ENCODE measurements at regions not wholly inside any gene's neighbourhood (a gene's known extent, or its start where the extent isn't known, plus 50 kb on each side); places are given as distances from the start of the nearest gene placed in this dataset.
"Not testable (repeated sequence)": the region's sequence is repeated elsewhere in the genome, so short reads cannot be mapped to it uniquely, and the experiment has no call there.

DNA sequence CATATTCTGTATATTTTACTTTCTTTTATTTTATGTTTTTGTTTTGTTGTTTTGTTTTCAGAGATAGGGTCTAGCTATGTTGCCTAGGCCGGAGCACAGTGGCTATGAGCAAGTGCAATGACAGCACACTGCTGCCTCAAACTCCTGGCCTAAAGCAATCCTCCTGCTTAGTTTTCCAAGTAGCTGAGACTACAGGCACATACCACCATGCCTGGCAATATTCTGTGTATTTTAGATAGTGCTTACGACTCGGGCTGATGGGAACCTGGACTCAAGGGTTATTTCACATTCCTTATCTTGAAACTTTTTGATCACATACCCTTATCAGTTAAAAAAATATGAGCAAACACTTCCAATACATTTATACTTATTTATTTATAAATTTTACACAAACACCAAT, 119.0 kb upstream of the STARD4 start:
- DNase-seq = no peak

DNA sequence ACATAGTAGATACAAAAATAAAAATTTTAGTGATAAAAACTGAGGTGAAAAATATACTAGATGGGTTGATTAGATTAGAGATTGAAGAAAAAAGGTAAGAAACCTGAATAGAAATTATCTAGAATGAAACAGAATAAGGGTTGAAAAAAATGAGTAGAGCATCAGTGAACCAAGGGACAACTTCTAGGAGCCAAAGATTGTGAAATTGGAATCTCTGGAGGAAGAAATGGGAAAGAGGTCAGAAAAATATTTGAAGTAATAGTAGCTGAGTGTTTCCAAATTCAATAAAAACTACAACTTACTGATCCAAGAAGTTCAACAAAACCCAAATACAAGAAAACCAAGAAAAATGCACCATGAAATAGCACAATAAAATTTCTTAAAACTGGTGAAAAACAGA, 116.6 kb upstream of the STARD4 start:
- DNase-seq = no peak

DNA sequence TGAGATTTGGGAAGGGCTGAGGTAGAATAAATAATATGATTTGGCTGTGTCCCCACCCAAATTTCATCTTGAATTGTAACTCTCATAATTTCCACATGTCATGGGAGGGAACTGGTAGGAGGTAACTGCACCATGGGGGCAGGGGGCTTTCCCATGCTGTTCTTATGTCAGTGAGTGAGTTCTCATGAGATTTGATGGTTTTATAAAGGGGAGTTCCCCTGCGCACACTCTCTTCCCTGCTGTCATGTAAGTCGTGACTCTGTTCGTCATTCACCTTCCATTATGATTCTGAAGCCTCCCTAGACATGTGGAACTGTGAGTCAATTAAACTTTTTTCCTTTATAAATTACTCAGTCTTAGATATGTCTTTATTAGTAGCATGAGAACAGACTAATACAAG, 115.5 kb upstream of the STARD4 start:
- DNase-seq = no peak

DNA sequence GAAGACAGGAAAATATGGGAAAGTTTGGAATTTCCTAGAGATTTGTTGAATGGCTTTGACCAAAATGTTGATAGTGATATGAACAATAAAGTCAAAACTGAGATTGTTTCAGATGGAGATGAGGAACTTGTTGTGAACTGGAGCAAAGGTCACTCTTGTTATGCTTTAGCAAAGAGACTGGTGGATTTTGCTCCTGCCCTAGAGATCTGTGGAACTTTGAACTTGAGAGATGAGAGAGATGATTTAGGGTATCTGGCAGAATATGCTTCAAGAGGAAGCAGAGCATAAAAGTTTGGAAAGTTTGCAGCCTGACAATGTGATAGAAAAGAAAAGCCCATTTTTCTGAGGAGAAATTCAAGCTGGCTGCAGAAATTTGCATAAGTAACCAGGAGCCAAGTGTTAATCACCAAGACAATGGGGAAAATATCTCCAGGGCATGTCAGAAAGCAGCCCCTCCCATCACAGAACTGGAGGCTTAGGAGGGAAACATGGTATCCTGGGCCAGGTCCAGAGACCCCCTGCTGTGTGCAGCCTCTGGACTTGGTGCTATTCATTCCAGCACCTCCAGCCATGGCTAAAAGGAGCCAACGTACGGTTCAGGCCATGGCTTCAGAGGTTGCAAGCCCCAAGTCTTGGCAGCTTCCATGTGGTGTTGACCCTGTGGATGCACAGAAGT, 114.3 kb upstream of the STARD4 start:
- DNase-seq = no peak

DNA sequence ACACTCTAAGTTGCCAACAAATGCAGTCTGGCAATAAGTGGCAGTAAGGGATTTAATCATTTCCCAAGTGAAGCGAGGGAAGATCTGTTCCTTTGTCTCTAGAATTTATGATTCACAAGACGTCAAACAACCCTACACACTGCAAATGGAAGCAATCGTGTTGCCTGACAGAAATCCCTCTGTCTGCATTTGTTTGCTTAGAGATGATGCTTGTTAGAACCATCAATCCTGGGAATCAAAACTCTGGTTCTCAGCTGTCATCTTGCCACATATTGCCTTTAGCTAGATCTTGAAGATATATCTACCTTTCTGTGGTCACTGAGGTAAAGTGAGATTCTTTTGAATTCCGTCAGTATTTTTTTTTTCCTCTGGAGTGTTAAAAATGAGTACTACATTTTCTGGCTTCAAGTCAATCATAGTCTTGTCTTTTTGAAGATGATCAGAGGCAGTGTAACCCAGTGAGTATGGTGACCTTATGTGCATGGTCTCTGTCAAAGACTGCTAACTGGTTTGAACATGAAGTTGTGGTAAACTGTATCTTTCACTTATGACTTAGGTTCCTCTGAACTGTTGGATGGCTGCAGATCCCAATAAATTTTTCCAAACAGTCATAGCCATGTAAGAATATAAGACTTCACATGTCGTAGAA, 106.4 kb upstream of the STARD4 start:
- no peak for DNase-seq

DNA sequence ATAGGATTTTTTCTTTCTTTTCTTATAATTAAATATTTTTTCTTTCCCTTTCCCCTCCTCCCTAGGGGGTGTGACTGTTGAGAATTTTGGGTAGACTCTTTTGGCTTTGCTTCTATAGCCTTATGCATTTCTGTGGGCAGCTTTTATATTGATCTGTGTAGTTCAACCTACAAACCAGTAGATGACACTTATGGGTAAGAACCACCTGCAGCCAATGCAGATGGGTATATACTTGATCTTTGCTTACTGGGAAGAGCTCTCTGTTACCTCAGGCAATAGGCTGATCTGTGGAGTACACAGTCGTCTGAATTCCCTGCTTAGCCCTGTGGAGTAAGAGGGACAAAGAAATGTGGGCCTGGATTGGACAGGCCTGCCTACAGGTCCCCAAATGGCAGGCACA, 102.7 kb upstream of the STARD4 start:
- no peak for DNase-seq

DNA sequence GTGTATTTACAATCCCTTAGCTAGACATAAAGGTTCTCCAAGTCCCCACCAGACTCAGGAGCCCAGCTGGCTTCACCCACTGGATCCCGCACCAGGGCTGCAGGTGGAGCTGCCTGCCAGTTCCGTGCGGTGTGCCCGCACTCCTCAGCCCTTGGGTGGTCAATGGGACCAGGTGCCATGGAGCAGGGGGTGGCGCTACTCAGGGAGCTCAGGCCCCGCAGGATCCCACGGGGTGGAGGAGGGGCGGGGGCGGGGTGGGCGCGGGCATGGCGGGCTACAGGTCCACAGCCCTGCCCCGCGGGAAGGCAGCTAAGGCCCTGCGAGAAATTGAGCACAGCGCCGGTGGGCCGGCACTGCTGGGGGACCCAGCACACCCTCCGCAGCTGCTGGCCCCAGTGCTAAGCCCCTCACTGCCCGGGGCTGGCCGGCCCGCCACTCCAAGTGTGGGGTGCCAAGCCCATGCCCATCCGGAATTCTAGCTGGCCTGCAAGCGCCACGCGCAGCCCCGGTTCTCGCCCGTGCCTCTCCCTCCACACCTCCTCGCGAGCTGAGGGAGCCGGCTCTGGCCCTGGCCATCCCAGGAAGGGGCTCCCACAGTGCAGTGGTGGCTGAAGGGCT, 99.8 kb upstream of the STARD4 start:
- not testable (repeated sequence) for DNase-seq

DNA sequence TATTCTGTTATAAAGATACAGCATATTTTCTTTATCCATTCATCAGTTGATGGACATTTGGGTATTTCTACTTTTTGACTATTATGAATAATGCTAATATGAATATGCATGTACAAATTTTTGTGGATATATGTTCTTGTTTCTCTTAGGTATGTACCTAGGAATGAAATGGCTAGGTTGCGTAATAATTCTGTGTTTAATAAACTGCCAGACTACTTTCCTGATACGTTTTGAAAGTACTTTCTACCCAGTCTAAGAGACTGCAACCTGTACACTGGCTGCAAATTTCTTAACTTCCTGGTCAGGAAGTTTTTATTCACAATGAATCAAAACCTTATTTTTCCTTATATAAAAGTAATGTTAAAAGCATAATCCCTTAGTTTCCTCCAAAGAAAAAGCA, 93.9 kb upstream of the STARD4 start:
- DNase-seq = no peak

DNA sequence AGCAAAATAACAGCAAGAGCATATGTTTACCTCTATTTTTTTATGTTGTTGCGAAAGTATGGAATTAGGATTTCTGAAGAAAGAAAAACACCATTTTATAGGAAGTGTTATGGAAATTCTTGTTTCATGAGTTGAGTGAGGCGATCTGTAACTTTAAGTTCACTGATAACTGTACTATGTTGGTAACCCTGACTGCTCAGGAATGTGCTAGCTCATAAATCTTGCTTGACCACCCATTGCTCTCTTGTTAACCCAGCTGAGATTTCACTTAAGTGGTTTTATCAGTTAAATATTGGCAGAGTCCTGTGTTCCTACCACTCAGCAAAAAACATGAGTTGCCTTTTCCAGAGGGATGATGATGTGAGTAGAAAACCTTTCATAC, 91.1 kb upstream of the STARD4 start:
- DNase-seq = no peak

DNA sequence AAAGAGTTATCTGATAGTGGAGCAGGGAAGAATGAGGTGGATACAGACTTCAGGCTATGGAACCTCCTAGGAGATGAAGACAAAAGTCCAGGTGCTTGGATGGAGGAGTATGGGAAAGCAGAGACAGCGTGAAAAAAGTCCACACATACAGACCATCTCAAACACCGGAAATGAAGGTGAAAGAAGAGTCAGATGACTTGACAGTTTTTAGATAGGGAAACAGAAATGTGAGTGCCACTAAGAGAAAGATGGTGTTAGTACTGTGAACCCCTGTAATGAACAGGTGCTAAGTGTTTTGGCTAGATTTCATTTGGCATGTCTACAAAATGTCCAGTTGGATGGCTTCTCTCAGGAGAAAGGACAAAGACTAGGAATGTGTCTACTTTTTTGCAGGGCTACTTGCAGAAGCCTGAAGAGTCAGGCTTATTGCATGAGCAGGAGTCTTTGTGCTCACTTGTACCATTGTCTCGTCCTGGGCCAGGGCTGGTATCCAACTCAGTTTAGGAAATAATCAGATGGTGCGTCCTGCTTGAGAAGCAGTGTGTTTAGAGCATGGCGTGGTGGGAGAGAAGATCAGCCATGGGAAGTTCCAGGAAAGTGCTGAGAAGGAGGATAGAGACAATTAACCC, 90.6 kb upstream of the STARD4 start:
- no peak for DNase-seq

DNA sequence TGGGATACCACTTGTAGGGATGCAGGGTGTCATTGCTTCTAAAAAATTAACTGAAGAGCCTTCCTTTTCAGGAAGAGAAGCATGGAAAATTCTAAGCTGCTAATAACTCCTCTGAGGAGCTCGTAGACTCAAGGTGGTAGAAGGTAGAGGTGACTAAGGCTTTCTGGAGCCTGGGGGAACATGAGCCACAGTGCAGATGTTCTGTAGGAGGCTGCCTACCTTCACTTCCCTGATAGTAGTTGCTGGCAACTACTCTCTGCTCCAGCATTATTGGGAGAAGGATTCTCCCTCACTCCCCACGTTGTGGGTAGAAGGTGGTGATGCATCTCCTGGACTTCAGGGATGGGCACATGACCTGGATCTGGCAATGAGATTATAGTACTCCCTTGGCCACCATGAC, 86.7 kb upstream of the STARD4 start:
- no peak for DNase-seq

DNA sequence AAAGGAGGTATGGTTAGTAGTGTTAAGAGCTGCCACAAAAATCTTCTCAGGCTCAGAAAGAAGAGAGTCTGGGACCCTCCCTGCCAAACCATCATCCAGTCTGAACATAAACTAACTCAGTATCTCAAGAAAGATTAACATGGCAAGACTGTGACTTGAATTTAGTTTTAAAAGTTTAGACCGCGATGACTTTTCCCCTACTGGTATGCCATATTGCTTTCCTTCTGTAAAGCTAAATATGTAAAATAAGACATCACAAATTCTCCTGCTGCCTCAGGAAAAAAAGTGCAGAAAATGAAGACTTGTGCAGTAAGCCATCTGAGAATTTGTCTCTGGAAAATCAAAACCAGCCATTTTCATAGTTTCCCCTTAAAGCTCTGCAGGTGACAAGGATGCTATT, 85.2 kb upstream of the STARD4 start:
- DNase-seq = no peak

DNA sequence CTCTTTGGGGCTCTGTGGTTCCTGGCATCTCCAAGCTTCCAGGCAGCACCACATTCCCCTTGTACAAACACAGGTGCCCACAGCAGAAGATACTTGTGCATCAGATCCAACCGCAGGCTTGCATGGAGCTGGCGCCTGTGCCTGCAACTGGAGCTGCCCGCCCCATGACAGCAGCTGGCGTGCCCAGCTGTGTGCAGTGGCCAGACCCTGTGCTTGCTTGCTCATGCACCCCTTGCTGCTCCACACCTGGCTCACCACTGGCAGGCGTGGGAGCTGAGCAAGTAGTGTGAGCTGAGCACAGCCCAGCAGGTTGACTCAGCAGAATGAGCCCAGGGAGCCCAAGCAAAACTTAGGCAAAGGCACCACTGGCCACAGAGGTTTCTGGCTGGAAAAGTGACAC, 84.4 kb upstream of the STARD4 start:
- DNase-seq = no peak

DNA sequence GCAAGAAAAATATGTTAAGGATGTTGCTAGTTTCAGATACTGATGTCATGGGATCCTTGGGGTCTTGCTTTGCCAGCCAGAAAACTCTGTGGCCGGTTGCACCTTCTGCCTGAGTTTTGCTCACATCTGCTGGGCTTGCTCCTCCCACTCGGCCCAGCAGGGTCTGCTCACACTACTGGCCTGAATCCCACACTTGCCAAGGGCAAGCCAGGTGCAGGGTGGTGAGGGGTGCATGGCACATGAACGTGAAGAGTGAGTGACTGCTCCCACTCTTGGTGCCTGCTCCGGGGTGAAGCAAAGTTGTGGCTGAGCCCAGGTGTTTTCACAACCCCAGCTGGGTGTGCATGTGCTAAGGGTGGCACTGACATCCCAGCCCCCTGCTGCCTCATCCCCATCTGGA, 83.1 kb upstream of the STARD4 start:
- no peak for DNase-seq

DNA sequence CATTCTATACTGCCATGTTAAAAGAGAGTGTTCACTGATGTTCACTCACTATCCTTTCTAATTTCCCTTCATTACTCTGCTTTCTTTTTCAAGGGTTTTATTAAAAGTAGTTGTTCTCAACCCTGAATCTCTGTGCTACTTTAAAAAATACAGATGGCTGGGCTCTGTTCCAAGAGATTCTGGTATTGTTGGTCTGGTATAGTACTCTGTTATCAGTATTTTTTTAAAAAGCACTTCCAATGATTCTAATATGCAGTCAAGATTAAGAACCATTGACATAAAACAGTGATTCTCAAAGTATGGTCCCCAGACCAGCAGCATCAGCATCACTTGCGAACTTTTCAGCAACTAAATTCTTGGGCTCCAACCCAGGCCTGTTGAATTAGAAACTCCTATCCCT, 77.0 kb upstream of the STARD4 start:
- DNase-seq = no peak

DNA sequence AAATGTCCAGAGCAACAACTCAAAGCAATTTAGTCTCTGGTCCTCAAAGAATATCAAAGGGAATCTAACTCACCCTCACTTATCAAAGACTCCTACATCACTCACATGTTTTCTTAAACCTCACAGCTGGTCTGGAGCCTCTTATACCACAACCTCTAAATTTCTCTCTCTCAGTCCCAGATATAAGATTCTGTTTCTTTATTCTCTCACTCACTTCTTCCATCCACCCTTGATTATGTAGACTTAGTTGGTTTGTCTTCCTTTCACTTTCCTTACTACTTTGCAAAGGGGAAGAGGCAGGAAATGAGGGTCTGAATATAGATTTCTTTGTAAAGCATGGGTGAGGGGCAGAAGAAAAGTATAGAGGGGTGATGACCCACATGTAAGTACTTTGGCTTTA, 75.4 kb upstream of the STARD4 start:
- DNase-seq = no peak

DNA sequence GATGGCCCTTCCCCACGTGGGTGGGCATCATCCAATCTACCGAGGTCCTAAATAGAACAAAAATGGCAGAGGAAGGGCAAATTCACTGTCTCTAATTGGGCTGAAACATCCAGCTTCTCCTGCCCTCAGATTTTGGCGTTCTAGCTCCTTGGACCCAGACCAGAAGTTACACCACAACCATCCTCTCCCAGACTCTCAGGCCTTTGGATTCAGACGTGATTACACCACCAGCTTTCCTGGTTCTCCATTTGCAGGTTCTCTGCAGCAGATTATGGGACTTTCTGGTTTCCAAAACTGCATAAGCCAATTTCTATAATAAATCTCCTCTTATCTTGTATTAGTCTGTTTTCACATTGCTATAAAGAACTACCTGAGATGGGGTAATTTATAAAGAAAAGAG, 73.6 kb upstream of the STARD4 start:
- no peak for DNase-seq

DNA sequence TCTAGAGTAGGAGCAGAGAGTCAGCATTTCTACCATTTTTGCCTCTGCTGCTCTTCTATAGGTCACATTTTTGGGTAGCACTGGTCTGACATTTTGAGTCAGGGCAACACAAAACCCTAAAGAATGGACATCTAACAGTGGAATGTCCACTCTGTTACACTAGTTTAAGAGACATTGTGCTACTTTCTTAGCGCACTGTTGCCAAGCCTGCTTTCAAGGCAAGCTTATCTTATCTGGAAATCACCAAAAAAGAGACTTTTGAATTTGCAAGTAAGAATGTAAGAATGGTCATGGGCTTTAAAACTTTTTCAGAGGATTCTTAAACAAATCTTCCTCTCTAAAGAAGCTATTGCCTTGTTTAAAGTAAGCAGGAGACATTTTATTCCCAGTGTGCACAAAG, 73.0 kb upstream of the STARD4 start:
- DNase-seq = no peak

DNA sequence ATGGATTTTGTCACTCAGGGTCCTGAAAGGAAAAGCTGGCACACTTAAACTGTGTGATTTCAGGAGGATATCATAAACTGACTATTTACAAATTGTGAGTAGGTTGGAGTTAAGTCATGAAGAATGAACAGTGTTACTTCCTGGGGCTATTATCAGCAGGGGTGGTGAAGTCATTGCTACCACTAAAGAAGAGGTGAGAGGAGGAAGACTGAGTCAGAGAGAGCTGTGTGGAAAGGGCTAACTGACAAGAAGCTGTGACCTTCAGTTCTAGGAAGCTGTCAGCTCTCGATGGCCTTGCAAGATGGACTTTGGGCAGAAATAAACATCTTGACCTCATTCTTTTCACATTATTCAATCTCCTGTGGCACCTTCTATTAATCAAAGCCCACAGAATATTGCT, 72.3 kb upstream of the STARD4 start:
- no peak for DNase-seq

DNA sequence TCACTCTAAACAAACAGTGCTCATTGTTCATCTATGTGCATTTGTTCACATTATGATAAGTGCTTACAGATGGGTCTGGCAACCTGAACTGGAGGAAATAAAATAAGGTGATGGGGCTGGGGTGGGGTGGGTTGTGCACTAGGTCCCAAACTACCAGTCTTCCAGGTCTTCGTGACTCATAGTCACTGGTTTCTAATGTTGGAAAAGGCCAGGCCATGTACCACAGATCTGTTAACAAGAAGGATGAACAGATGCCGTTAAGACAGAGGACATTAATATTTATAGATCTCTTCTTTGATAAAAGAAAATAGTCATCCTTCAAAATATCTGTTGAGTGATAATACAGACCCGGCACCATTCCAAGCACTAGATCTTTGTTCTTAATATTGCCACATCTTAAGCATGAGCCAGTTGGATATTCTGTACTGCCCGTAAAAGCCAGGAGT, 71.4 kb upstream of the STARD4 start:
- no peak for DNase-seq

DNA sequence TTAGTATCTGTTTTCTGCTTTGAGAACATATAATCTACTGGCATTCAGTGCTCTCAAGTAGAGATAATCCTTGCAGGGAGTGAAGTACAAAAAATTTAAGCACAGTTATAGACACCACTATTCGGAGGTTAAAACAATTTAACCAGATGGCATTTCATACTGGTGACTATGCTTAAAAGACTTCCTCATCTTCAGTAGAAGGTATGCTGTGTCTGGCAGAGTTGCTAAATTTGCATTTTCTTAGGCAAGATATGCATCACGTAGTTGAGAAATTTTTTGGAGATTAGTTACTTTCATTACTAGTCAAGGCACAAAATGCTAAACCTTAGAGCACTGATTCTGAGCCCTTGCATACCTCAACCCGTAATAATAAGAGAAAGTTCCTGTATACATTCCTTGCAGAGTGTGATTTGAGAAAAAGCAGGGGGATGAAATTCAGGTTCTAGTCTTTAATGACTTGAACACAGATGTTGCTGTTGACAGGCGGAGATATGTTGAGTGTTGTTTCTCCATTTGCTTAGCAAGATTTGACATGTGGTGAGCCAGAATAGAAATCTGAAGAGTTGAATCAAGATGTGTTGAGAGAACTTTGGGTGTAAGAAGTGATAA, 70.8 kb upstream of the STARD4 start:
- DNase-seq = no peak

DNA sequence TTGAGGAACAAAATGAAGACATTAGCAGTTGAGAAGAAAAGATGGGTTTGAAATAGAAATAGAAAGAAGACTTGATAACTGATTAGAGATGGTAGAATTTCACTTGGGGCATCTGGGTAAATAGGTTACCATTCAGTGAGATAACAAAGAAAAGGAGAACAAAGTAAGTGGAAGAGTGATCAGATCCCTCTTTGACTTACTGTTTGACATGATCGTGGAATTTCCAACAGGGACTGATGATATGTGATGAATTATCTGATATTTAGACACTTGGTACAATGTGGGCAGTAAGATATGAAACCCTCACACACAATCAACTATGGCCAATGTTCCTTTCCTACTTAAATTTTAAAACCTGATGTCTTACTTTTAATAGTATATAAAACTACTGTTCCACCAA, 70.1 kb upstream of the STARD4 start:
- DNase-seq = no peak

DNA sequence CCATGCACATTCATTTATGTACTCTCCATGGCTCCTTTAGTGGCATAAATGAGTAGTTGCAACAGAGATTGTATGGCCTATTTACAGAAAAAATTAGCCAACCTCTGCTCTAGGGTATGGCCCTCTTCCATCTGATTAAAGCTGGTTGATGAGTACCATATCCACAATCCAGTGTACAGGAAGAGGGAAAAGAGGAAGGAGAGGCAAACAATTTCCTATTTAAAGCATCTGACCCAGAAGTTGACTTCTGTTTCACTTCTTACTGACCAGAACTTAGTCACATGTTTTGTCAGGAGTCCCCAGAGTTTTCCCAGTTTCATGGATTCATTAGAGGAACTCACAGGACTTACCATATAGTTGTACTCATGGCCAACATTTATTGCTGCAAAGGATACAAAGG, 68.6 kb upstream of the STARD4 start:
- no peak for DNase-seq

DNA sequence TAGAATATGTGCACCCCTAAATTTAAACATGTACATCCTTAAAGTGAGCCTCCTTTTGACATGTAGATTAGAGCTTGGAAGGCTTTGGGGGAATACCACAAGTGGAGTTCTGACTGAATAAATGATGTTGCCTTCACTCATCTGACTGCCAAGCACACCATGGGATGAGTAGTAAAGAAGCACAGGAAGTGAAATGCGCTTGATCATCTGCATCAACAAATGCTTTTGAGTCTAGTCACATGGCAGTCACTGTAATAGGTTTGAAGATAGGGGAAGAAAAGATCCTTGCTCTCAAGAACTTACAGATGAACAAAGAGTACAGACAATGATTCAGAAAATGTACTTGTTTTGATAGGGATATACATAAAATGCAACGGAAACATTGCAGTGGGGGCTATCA, 62.0 kb upstream of the STARD4 start:
- no peak for DNase-seq

Data from left hindlimb (tissue), 1 donor.